WI38 (cell line): ENCODE measurements at regions not wholly inside any gene's neighbourhood (a gene's known extent, or its start where the extent isn't known, plus 50 kb on each side); places are given as distances from the start of the nearest gene placed in this dataset.

Experiments used
- H3K4me3 ChIP-seq: 2 replicates; pipeline ENCODE4 v1.5.1; 2011; ENCODE audit warnings: low read depth, mild to moderate bottlenecking, control low read depth, low read length
- TF ChIP-seq, protein P1 (sequence below): IDR thresholded peaks from 2 replicates; pipeline ENCODE4 v1.5.1; 2012; ENCODE audit warnings: low read depth, mild to moderate bottlenecking, control low read depth, low read length

DNA sequence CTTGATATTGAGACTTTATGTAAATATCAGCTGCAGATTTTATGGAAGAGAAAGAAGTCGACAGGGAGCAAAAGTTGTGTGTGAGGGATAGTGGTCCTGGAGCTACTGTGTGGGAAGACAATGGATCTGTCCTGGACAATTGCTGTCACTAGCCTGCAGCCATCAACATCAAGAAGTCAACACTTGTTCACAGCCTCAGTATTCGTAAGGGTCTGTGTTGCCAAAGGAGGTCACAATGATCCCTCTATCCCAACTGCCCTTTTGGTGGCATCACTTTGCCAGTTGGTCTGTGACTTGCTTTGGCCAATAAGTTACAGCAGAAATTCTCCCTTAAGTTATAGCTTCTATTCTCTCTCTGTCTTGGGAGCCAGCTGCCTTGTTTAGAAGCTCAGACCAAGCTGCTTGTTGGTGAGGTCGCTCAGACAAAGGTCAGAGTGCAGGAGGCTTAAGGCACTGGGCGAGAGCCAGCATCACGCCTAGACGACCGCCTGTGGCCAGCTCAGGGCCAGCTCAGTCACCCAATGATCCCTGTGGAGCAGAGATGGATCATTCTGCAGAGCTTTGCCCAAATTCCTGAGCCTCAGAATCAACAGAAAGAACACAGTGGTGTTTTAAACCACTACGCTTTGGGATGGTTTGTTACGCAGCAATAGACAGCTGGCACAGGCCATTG is 134.9 kb downstream of the RHOU start:
- no peak overlapping the region for H3K4me3 ChIP-seq
- TF ChIP-seq, protein P1, sequence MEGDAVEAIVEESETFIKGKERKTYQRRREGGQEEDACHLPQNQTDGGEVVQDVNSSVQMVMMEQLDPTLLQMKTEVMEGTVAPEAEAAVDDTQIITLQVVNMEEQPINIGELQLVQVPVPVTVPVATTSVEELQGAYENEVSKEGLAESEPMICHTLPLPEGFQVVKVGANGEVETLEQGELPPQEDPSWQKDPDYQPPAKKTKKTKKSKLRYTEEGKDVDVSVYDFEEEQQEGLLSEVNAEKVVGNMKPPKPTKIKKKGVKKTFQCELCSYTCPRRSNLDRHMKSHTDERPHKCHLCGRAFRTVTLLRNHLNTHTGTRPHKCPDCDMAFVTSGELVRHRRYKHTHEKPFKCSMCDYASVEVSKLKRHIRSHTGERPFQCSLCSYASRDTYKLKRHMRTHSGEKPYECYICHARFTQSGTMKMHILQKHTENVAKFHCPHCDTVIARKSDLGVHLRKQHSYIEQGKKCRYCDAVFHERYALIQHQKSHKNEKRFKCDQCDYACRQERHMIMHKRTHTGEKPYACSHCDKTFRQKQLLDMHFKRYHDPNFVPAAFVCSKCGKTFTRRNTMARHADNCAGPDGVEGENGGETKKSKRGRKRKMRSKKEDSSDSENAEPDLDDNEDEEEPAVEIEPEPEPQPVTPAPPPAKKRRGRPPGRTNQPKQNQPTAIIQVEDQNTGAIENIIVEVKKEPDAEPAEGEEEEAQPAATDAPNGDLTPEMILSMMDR, result no peak

DNA sequence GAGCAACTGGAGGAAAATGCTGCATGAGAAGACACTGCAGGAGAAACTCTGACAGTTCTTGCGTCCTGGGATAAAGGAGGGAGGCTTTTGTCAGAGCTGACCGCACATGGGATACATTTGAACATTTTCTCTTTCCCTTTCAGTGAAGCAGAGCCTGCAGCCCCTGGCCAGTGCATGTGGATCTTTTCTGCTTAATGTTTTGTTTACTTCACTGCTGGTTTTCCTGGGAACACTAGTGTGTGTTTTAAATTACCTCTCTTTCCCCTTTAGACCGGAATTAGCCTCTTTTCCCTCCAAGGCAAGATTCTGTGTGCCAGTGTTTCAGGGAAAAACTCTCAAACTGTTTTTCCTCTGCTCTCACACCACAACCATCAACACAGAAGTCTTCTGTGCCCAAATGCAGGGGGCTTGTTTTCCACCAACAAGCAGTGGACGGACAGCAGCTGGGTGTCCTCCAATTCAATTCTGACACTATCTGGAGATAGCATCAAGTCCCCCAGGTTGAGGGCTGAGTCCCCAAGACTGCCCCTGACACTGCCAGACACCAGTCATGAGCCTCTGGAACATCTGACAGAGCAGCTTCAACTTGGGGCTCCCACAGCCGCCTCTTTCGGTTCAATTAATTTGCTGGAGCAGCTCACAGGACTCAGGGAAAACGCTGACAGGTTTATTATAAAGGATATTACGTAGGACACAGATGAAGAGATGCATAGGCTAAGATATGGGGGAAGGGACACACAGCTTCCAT is 136.2 kb downstream of the RHOU start:
- no peak overlapping the region for H3K4me3 ChIP-seq
- TF ChIP-seq, protein P1, result no peak

DNA sequence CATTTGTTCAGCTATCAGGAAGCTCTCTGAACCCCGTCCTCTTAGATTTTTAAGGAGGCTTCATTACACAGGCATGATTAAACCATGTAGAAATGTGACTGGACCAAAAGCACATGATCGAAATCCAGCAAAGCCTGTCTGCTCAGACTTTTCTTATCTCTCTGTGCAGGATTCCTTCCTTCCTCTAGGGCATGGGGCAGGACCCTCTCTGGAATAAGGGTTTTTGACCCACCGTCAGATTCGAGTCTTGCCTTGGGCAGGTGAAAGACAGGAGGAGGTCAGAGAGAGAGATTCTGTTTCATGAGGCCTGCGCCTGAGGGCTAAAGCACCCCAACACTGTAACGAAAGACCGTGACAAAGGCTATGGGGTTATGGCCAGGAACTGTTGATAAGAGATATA is 136.8 kb downstream of the RHOU start:
- TF ChIP-seq, protein P1, result no peak

DNA sequence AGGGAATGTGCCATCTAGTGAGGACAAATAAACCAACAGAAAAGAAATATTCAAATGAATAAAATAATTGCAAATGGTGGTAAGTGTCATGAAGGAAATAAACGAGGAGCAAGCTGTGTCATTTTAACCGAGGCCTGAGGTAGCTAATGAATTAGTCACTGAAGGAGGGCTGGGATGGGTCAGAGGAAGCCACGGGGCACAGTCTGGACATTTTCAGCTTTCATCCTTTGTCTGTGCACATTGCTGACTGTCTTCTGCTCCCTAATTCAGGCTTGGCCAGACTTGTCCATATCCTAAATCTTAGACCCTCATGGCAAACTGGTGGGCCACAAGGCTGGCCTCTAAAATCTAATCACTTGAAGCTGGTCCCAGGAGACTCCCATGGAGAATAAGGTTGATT is 138.4 kb downstream of the RHOU start:
- TF ChIP-seq, protein P1, result no peak
- H3K4me3 ChIP-seq, result no peak overlapping the region

More for the DNA sequence above, 136.8 kb downstream of the RHOU start:
- H3K4me3 ChIP-seq, result no peak overlapping the region

DNA sequence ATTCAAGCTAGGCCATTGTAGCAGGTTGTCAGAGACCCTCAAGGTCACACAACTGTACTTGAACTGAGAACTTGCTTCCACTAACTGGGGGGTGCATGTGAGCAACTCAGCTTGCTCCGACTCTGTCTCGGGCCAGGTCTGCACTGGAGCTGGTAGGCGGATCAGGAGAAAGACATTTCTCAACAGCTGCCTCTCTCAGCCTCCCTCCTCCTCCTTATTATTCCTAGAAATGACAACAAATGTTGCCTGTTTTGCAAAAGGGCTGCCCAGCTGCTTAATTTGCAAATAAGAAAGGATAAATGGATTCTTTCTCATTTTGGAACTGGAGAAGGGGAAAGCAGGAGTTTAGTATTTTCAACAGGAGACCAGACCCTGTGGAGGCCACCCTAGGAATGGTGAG is 140.5 kb downstream of the RHOU start:
- TF ChIP-seq, protein P1, result no peak
- no peak overlapping the region for H3K4me3 ChIP-seq

DNA sequence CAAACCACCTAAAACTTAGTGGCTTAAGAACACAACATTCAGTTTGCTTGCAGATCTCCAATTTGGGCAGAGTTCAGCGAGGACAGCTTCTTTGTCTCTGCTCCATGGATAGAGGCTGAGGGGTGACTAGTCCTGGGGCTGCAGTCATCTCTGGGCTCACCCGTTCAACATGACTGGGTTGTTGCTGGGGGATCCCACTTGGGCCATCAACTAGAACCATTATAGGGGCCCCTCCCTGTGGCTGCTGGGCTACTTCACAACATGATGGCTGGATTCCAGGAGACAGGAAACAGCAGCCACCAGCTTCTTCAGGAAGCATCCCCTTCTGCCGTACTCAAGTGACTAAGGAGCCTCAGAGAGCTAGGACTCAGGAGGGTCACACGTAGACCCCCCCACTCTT is 140.9 kb downstream of the RHOU start:
- H3K4me3 ChIP-seq, result no peak overlapping the region
- TF ChIP-seq, protein P1, result no peak

DNA sequence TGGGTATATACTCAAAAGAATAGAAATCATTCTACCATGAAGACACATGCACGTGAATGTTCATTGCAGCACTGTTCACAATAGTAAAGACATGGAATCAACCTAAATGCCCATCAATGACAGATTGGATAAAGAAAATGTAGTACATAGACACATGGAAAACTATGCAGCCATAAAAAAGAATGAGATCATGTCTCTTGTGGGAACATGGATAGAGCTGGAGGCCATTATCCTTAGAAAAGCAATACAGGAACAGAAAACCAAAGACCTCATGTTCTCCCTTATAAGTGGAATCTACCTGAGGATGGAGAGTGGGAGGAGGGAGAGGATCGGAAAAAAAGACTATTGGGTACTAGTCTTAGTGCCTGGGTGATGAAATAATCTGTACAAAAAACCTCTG is 143.9 kb downstream of the RHOU start:
- TF ChIP-seq, protein P1, result no peak
- H3K4me3 ChIP-seq, result no peak overlapping the region
